ENCODE measurements at regions not wholly inside any gene's neighbourhood (a gene's known extent, or its start where the extent isn't known, plus 50 kb on each side); places are given as distances from the start of the nearest gene placed in this dataset.
"Not testable (repeated sequence)": the region's sequence is repeated elsewhere in the genome, so short reads cannot be mapped to it uniquely, and the experiment has no call there.

DNA sequence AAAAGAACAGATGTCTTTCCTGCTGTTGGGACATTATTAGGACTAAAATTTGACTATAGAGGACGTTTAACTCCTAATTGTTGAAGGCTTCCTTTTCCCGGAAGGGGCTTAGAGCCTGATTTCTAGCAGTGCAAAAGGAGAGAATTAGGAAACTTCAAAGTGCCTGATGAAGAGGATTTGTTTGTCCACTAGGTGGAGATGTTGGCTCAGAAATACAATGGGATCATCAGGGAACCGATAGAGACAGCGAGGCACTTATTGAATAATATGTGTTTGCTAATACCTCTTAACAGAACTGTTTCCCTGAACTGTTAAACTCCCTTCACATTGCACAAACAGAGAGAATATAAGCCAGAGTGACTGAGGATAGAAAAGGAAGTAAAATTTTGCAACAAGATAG lies 311.5 kb downstream of the KDM5D start:
- no peak overlapping the region for H3K4me3 ChIP-seq (ENCODE audit: low read depth, low read length)
- TF ChIP-seq, protein P1, sequence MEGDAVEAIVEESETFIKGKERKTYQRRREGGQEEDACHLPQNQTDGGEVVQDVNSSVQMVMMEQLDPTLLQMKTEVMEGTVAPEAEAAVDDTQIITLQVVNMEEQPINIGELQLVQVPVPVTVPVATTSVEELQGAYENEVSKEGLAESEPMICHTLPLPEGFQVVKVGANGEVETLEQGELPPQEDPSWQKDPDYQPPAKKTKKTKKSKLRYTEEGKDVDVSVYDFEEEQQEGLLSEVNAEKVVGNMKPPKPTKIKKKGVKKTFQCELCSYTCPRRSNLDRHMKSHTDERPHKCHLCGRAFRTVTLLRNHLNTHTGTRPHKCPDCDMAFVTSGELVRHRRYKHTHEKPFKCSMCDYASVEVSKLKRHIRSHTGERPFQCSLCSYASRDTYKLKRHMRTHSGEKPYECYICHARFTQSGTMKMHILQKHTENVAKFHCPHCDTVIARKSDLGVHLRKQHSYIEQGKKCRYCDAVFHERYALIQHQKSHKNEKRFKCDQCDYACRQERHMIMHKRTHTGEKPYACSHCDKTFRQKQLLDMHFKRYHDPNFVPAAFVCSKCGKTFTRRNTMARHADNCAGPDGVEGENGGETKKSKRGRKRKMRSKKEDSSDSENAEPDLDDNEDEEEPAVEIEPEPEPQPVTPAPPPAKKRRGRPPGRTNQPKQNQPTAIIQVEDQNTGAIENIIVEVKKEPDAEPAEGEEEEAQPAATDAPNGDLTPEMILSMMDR (IDR thresholded peaks at IDR 0.05; ENCODE audit: insufficient read depth, low read depth, low read length) = peak; percentile 44
- DNase-seq (ENCODE audit: low read depth) = peak; percentile 37

DNA sequence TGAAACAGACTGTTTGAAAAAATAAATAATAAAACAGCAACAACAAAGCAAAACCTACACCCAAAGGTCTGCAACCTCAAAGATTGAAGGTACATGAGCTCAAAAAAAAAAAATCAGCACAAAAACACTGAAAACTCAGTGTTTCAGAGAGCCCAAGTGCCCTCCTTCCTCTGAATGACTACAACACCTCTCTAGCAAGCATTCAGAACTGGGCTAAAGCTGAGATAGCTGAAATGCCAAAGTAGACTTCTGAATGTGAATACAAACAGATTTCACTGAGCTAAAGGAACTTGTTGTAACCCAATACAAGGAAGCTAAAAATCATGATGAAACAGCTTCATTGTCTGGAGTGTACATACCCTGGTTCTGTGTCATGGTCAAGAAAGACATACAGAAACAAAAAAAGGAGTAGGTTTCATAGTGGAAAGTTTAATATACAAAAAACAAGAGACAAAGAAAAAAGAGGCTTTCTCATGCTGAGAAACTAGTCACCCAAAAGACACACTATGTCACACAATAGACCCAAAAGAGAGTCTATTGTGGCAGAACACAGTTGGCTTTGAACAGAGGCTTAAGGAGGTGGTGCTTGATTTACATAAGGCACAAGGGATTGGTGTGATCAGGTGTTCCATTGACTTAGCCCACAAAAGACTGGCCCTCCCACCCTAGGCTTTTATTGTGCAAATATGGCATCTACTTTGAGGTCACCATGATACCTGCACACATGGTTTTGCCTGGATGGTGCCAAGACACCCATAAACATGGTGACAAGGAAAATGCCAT lies 316.6 kb downstream of the KDM5D start:
- TF ChIP-seq, protein P1 (IDR thresholded peaks at IDR 0.05; ENCODE audit: insufficient read depth, low read depth, low read length) = no peak
- no peak for DNase-seq (ENCODE audit: low read depth)
- H3K4me3 ChIP-seq (ENCODE audit: low read depth, low read length) = no peak overlapping the region

DNA sequence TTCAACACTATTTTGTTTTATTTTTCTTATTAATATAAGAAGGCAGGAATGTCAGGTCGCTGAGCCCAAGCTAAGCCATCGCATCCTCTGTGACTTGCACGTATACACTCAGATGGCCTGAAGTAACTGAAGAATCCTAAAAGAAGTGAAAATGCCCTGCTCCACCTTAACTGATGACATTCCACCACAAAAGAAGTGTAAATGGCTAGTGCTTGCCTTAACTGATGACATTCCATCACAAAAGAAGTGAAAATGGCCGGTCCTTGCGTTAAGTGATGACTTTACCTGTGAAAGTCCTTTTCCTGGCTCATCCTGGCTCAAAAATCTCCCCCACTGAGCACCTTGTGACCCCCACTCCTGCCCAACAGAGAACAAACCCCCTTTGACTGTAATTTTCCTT lies 317.3 kb downstream of the KDM5D start:
- DNase-seq (ENCODE audit: low read depth); H3K4me3 ChIP-seq (ENCODE audit: low read depth, low read length): not testable (repeated sequence)

DNA sequence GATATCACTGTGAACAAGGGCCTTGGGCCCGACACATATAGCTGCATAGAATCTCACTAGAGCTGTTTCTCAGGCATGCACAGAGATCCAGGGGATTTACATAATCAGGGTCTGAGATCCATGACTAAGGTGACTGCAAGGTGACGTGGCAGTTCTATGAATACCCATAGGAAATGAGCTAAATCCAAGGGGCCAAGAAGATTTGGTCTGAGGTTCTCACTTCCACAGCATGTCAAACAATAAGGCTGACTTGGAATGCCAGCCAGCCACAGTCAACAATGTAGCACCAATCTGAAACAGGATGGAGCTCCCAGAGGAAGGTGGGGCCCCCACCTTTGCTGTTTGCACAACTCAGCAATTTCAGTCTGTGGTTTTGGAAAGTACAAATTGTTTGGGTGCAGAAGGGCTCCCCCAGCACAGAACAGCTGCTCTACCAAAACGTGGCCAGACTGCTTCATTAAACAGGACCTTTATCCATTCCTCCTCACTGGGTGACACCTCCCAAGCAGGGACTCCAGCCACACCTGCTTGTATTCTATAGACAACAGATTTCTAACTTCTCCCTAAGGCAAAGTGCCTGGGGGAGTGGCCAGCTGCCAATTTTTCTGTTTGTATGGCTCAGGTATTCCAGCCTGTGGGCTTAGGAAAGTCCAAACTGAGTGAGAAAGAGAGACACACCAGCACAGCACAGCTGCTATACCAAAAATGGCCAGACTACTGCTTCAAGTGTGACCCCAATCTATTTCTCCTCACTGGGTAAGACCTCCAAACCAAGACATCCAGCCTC lies 333.4 kb downstream of the KDM5D start:
- TF ChIP-seq, protein P1 (IDR thresholded peaks at IDR 0.05; ENCODE audit: insufficient read depth, low read depth, low read length) = no peak
- DNase-seq (ENCODE audit: low read depth) = no peak
- no peak overlapping the region for H3K4me3 ChIP-seq (ENCODE audit: low read depth, low read length)

DNA sequence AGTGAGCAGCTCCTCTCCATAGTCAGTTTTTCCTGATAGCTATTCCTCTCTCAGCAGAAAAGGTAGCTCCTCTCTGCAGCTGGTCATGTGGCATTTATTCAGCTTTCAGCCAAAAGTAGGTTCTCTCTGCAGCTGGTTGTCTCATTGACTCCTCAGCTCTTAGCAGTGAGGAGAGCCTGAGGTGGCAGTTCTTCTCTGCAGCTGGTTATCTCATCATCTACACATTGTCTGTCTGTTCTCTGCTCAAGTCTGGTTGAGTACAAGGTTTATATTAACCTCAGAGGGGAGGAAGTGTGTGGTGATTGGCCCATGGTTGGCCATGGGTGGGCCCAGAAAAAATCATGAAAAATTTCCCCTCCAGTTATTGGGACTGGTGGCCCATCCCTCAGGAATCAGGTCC lies 338.3 kb downstream of the KDM5D start:
- H3K4me3 ChIP-seq (ENCODE audit: low read depth, low read length) = no peak overlapping the region
- TF ChIP-seq, protein P1 (IDR thresholded peaks at IDR 0.05; ENCODE audit: insufficient read depth, low read depth, low read length) = no peak
- DNase-seq (ENCODE audit: low read depth) = no peak

DNA sequence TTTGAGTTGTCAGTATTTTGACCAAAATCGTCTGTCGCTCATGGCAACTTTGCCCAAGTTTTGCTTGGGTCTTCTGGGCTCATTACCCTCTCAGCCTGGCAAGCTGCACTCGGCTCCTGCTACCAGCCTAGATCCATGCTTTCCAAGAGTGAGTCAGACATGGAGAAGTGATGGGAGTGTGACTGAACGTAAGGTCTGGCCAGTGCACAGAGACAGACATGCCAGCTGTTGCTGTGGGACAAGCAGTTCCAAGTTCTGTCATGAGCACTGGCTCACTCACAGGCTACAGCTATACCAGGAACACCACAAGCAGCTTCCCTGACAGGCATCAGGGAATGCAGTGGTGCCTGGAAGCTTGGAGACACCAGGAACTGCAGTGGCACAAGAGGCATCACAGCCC lies 338.9 kb downstream of the KDM5D start:
- TF ChIP-seq, protein P1 (IDR thresholded peaks at IDR 0.05; ENCODE audit: insufficient read depth, low read depth, low read length) = no peak
- H3K4me3 ChIP-seq (ENCODE audit: low read depth, low read length) = no peak overlapping the region
- no peak for DNase-seq (ENCODE audit: low read depth)

DNA sequence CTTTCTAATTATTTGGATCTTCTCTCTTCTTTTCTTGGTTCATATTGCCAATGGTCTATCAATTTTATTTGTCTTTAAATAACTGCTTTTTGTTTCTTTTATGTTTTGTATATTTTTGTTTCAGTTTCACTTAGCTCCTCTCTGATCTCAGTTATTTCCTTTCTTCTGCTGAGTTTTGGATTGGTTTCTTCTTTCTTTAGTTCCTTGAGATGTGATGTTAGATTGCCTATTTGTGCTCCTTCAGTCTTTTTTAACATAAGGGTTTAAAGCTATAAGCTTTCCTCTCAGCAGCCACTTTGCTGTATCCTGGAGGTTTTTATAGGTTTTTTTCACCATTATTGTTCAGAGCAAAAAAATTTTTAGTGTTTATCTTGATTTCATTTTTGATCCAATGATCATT lies 351.6 kb downstream of the KDM5D start:
- TF ChIP-seq, protein P1 (IDR thresholded peaks at IDR 0.05; ENCODE audit: insufficient read depth, low read depth, low read length) = no peak
- DNase-seq (ENCODE audit: low read depth) = no peak
- H3K4me3 ChIP-seq (ENCODE audit: low read depth, low read length) = no peak overlapping the region

Data from fibroblast of villous mesenchyme (primary cell).